ENCODE measurements at regions not wholly inside any gene's neighbourhood (a gene's known extent, or its start where the extent isn't known, plus 50 kb on each side); places are given as distances from the start of the nearest gene placed in this dataset.

GRCh38 chr6:150721418-150722266, 122.0 kb downstream of the PLEKHG1 start:
- TF ChIP-seq CTCF (IDR thresholded peaks at IDR 0.05) (no peak), POLR2A (IDR thresholded peaks at IDR 0.05) (no peak)

Measured in body of pancreas (tissue), 4 donors.